Amygdala (tissue), 56 donors: ENCODE measurements at regions not wholly inside any gene's neighbourhood (a gene's known extent, or its start where the extent isn't known, plus 50 kb on each side); places are given as distances from the start of the nearest gene placed in this dataset.

Experiments used
- DNase-seq, 56 donors: peaks; one replicate each; lab custom pipeline; 2025; lab: John Stamatoyannopoulos, UW

DNA sequence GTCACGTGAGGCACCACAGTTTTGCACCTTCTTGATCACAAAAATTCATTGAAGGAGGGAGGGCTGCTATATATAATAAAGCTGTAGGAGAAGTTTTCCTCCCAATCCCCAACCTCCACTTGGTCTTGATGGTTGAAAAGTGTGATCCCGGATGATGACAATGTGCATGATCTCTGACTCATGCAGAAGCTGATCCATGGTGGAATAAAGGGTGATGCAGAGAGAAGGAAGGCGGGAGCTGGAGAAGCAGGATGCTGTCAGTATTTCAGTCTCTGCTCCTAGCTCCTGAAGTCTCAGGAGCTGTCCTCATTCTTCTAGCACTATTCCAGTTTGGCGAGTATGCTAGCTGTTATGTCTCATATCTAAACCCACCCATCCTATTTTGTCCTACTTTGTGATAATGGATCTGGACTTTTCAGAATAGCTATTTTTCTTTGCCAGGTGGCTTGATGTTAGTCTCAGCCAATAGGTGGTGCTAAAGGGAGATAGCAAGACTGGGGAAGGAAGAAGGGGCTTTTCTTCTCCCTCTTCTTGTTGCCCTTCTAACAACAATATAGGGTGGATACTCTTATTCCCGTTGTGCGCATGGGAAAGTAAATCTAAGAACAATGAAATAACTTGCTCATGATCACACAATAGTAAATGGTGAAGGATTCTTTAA, 65.6 kb upstream of the HTR2A start:
- no peak for DNase-seq

DNA sequence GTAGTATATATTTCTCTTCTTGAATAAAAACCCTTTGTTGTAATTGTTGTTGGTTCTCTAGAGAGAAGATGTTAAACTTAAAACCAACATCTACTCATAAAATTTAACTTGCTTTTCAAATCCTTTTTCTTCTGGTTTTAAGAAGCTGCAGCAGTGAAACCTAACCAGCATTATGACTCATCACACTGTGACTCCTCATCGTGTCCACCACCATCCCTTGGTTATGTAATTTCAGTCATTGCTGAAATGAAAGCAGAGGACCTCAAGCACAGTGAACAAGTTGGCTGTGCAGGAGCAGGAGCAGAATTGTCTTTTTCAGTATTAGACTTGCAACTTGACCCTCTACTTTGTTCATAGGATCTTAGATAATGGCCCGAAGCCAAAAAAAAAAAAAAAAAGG, 64.9 kb upstream of the HTR2A start:
- peak in 2 of 56 donors; percentile 6 to 8 for DNase-seq

DNA sequence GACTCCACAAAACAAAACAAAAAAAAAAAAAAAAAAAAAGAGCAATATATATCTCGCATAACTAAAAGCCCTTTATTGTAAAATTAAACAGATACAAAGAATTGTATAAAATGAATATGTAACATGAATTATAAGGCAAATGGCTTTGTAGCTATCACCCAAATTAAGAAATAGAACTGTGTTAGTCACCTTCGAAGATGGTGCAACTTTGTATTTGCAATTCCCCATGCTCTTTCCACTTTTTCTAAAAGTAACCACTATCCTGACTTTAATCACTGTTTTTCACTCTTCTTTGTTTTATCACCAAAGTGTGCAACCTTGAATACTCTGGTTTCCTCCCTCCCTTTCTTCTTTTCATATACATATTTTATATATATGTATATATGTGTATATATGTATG, 57.1 kb upstream of the HTR2A start:
- DNase-seq: no peak

DNA sequence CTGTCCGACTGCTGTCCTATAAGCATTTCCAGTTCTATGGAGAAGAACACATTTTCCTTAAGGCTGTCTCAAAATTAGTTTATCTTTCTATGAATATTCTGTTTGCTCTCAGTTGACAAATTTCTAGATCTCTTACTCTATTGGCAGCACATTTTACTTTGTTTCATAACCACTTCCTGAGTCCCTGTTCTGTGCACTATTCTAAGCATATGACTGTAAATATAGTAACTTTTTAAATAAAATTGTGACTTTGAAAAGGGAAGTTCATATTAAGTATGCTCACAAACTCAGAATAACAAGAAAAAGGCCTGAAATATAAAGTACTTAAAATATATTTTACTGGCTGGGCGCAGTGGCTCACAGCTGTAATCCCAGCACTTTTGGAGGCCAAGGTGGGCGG, 56.5 kb upstream of the HTR2A start:
- no peak for DNase-seq

DNA sequence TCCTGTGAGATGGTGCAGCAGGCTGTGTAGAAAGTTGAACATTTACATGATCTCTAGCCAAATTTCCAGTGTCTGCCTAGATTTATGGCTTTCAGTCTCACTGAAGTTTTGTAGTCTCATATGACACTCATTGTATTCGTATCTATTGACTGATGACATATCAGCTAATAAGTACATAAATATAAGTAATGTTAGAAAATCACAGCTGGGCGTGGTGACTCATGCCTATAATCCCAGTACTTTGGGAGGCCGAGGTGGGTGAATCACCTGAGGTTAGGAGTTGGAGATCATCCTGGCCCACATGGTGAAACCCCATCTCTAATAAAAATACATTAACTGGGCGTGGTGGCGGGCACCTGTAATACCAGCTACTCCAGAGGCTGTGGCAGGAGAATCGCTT, 54.7 kb upstream of the HTR2A start:
- no peak for DNase-seq

DNA sequence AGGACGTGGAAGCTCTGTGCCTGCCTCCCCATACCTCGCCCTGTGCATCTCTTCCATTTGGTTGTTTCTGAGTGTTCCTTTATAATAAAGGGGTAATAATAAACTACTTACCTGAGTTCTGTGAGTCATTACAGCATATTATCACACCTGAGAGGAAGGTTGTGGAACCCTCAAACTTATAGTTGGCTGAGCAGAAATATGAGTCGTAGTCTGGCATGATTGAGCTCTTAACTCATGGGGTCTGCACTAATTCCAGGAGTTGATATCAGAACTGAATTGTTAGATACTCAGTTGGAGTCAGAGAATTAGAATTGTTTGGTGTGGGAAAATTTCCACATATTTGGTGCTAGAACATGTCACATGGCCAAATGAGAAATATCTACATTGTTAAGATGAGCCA, 52.4 kb upstream of the HTR2A start:
- no peak for DNase-seq

DNA sequence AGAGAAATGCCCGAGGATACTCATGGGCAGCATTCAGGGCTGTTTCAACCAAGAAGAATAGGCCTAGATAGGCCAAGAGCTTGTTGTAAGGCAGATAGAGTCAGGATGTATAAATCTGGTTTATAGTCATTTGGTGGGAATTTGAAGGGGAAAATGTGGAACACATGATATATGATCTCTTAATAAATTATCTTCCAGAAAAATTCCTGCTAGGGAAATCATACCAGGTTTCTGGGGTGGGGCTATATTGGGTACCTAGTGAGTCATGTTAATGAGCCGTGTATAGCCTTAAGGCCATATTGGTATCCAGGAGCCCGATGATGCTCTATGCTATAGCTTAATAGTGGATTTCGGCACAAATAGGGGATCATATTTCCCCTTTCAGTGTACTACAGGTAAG, 51.5 kb upstream of the HTR2A start:
- no peak for DNase-seq

DNA sequence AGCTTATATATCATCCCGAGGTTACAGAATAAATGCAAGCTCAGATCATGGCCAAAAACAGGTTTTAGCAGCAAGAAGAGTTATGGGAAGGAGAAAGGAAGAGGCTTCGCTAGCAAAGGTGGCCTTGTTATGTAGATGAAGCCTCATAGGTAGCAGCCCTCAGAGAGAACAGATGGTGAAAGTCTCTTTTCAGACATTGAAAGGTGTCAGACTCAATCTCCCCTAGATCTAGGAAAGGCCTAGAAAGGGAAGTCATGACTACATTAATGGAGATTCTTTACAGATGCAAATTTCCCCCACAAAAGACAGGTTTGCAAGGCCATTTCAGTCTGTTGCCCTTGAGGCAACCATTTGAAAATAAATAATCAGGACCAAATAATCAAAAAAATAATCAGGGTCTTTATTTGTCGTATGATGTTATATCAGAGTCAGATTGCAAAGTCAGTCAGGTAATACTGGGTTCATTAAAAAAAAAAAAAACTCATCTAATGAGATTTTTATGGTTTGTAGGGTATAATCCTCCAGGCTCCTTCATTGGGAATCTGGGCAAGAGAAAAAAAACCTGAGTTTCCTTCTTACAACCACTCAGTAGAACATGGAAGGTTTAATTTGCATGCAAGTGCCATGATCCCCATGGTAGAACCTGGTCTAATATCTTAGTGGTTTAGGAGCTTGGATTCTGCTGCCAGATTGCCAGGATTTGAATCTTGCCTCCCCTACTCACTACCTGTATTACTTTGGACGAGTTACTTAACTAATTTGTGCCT, 50.8 kb upstream of the HTR2A start:
- DNase-seq: no peak
